ENCODE measurements at regions not wholly inside any gene's neighbourhood (a gene's known extent, or its start where the extent isn't known, plus 50 kb on each side); places are given as distances from the start of the nearest gene placed in this dataset.

DNA sequence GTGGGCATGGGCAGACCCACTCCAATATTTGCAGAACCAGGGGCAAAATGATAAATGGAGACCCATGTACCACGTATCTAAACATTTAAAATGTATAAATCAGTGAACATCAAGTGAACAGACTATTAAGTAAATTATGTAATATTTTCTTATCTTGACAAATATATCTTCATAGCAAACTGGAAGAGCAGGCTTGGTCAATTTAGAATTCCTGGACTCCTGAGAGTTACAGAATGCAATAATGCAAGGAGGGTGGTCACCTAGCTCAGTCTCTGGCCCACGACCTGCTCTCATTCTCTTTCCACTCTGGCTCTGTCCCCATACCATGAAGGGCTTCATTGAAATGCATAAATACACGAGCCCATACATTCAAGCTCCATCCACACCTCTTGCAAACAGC is 398.0 kb downstream of the ENC1 start (continued):
- TF ChIP-seq, protein P1, sequence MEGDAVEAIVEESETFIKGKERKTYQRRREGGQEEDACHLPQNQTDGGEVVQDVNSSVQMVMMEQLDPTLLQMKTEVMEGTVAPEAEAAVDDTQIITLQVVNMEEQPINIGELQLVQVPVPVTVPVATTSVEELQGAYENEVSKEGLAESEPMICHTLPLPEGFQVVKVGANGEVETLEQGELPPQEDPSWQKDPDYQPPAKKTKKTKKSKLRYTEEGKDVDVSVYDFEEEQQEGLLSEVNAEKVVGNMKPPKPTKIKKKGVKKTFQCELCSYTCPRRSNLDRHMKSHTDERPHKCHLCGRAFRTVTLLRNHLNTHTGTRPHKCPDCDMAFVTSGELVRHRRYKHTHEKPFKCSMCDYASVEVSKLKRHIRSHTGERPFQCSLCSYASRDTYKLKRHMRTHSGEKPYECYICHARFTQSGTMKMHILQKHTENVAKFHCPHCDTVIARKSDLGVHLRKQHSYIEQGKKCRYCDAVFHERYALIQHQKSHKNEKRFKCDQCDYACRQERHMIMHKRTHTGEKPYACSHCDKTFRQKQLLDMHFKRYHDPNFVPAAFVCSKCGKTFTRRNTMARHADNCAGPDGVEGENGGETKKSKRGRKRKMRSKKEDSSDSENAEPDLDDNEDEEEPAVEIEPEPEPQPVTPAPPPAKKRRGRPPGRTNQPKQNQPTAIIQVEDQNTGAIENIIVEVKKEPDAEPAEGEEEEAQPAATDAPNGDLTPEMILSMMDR (IDR thresholded peaks at IDR 0.05; ENCODE audit: control extremely low read depth in 1 of 3, insufficient read depth in 1 of 3, low read depth in 1 of 3, low read length in 3 of 3) = no peak
- TF ChIP-seq CREB1 (IDR thresholded peaks at IDR 0.05) (no peak), RXRA (IDR thresholded peaks at IDR 0.05; ENCODE audit: insufficient read depth, low read depth, low read length) (no peak), SP1 (IDR thresholded peaks at IDR 0.05; ENCODE audit: low read depth, low read length) (no peak), SIN3A (conservative IDR thresholded peaks at IDR 0.05 in 1 of 2, IDR thresholded peaks at IDR 0.05 in 1 of 2; ENCODE audit: low read depth in 1 of 2, low read length in 2 of 2) (no peak)
